Coronary artery (tissue), 2 donors: ENCODE measurements at regions not wholly inside any gene's neighbourhood (a gene's known extent, or its start where the extent isn't known, plus 50 kb on each side); places are given as distances from the start of the nearest gene placed in this dataset.

Source experiments
- DNase-seq: peaks from one replicate; pipeline ENCODE4 v3.0.0-alpha.2; 2017; ENCODE audit warnings: low spot score
- H3K27ac ChIP-seq, 2 donors: fragments of 200-600 bp; sonication (generic); one replicate each; pipeline ENCODE4 v1.5.1; 2016 to 2019
- H3K4me3 ChIP-seq: fragments of 200-600 bp; sonication (generic); 2 replicates; pipeline ENCODE4 v1.5.1; 2016; ENCODE audit warnings: mild to moderate bottlenecking, moderate library complexity
- TF ChIP-seq, protein P1 (sequence below): fragments of 200-600 bp; sonication (generic); IDR thresholded peaks from one replicate; pipeline ENCODE4 v1.5.1; 2019; ENCODE audit warnings: antibody characterized with exemption

DNA sequence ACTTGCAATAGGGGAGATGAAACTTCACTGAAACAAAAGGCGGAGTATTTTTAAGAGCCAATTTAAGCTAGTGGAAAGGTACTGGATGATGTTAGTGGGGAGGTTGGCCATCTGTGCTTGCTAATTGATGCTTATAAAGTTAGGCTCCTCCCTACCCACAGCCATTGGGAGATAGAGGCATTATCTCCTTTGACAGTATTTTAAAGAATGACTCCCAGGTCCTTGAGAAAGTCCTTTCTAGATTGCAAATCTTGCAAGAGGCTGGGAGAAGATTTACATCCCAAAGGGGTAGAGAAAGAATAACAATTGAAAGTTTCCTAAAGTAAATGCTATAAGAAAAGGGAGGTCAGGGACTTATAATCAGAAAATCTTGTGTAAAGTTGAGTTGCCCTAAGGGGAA lies 282.6 kb downstream of the BRINP1 start:
- Histone ChIP-seq H3K27ac (no peak overlapping the region), H3K4me3 (no peak overlapping the region)
- no peak for DNase-seq
- TF ChIP-seq, protein P1, sequence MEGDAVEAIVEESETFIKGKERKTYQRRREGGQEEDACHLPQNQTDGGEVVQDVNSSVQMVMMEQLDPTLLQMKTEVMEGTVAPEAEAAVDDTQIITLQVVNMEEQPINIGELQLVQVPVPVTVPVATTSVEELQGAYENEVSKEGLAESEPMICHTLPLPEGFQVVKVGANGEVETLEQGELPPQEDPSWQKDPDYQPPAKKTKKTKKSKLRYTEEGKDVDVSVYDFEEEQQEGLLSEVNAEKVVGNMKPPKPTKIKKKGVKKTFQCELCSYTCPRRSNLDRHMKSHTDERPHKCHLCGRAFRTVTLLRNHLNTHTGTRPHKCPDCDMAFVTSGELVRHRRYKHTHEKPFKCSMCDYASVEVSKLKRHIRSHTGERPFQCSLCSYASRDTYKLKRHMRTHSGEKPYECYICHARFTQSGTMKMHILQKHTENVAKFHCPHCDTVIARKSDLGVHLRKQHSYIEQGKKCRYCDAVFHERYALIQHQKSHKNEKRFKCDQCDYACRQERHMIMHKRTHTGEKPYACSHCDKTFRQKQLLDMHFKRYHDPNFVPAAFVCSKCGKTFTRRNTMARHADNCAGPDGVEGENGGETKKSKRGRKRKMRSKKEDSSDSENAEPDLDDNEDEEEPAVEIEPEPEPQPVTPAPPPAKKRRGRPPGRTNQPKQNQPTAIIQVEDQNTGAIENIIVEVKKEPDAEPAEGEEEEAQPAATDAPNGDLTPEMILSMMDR: no peak

DNA sequence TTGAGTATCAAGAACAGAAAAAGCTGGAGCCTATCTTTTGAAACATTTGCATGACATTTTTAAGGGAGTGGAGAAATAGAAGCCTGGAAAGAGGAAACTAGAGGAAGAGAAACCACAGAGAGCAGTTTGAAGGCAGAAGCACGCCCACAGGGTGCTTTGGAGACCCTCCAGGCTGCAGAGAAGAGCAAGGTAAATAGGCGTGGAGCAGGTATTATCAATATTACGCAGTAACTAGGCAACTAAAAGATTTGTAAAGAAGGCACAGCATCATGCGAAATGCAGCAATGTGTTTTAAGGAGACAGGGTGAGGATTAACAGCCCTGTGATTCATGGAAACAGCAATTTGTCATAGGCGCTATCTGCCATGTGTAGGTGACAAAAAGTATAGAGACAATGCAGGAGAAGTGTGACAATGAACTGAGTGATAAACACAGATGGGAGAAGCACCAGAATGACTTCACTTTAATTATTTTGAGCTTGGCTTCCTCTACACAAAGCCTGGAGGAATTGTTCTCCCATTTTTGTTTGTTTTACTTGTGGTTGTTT lies 281.2 kb downstream of the BRINP1 start:
- DNase-seq: no peak
- Histone ChIP-seq H3K27ac (no peak overlapping the region), H3K4me3 (no peak overlapping the region)
- TF ChIP-seq, protein P1: no peak

DNA sequence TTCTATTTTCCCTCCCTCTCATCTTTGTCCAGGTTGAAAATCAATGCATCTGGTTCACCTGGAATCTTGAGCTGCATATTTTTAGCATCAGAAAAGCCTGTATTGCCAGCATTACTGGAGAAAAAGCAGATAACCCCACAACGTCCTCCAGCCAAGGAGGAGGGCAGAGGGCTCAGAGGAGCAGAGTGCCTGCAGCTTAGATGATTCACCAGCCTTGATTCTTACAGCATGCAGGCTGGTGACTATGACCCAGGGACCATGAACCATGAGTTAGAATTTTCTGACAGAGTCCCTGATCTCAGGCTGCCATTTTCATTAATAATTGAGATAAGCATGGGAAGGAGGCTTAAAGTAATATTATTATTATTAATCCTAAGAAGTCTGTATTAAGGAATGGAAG lies 278.2 kb downstream of the BRINP1 start:
- TF ChIP-seq, protein P1: no peak
- no peak for DNase-seq
- H3K27ac ChIP-seq: no peak overlapping the region

DNA sequence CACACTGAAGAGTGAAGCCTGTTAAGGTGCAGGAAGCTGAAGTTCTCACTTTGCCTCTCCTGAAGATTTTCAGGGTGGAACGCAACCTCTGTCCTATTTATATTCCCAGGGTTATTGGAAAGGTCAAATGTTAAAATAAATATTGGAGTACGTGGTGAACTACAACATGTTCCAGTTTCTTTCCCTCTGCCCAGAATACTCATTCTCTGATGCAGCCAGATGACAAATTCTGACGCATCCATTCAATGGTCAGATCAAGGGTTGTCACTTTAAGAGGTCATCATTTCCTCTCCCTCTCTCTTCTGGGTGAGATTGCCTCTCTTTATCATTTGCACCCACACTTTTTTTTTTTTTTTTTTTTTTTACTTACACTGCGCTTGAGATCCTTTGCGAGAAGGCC lies 277.1 kb downstream of the BRINP1 start:
- TF ChIP-seq, protein P1: no peak

More for the DNA sequence above, 278.2 kb downstream of the BRINP1 start:
- H3K4me3 ChIP-seq: no peak overlapping the region

DNA sequence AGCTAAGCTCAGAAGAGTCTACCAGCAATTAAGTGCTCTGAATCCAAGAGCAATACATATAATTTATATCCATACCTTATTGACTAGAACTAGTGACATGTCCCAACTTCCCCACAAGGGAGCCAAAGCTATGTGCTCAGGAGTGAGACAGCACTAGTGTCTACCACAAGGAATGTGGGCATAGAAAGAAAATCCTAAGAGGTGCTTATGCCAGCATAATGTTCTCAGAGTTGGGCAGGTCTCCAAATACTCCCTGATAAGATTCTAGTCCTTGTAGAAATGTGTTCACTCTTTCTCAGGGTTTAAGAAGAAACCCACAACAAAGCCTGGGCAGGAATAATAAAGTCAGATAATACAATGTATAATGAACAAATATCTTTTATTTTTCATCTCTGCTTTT lies 275.1 kb downstream of the BRINP1 start:
- TF ChIP-seq, protein P1: no peak
- no peak for DNase-seq
- H3K4me3 ChIP-seq: no peak overlapping the region
- no peak overlapping the region for H3K27ac ChIP-seq

More for the DNA sequence above, 277.1 kb downstream of the BRINP1 start:
- DNase-seq: no peak
- Histone ChIP-seq H3K27ac (no peak overlapping the region), H3K4me3 (no peak overlapping the region)

DNA sequence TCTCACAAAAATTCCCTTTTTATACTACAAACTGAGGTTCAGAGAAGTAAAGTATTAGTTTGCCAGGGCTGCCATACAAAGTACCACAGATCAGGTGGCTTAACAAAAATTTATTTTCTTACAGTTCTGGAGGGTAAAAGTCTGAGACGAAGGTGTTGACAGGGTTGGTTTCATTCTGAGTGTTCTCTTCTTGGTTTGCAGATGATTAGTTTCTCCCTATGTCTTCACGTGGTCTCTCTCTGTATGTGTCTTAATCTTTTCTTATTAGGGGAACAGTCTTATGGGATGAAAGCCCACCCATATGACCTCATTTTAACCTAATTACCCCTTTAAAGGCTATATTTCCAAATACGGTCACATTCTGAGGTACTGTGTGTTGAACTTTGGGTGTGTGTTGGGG lies 274.2 kb downstream of the BRINP1 start:
- no peak overlapping the region for H3K27ac ChIP-seq
- TF ChIP-seq, protein P1: no peak
- DNase-seq: no peak
- no peak overlapping the region for H3K4me3 ChIP-seq

DNA sequence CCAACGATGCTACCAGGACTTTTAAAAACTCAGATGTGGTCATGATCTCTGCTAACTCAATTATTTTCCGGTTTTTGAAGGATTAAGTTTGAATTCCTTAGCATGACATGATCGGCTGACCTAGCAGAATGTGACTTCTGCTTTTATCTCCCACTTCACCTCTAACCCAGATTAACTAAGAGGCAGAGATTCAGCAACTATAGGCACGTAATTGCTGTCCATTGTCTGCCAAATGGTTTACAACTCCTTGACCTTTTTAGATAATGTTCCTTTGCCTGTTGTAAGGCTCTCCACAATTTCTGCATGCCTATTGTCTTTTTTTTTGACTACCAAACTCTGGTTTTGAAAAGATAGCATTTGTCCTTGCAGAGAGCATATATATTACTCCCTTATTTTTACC lies 268.2 kb downstream of the BRINP1 start:
- TF ChIP-seq, protein P1: no peak
- DNase-seq: no peak

More for the DNA sequence above, 268.2 kb downstream of the BRINP1 start:
- Histone ChIP-seq H3K27ac (no peak overlapping the region), H3K4me3 (no peak overlapping the region)
